ENCODE measurements at regions not wholly inside any gene's neighbourhood (a gene's known extent, or its start where the extent isn't known, plus 50 kb on each side); places are given as distances from the start of the nearest gene placed in this dataset.
A peak's percentile ranks its signal among the peaks of the same experiment; 100 is the strongest.

GRCh38 chr19:28981518-28981917, 231.4 kb downstream of the UQCRFS1 start:
- H3K4me3 ChIP-seq, result no peak overlapping the region
- no peaks in the 10 kb centered on the region for H3K4me1 ChIP-seq
- H3K27ac ChIP-seq, result no peak overlapping the region
- TF ChIP-seq, protein P1, sequence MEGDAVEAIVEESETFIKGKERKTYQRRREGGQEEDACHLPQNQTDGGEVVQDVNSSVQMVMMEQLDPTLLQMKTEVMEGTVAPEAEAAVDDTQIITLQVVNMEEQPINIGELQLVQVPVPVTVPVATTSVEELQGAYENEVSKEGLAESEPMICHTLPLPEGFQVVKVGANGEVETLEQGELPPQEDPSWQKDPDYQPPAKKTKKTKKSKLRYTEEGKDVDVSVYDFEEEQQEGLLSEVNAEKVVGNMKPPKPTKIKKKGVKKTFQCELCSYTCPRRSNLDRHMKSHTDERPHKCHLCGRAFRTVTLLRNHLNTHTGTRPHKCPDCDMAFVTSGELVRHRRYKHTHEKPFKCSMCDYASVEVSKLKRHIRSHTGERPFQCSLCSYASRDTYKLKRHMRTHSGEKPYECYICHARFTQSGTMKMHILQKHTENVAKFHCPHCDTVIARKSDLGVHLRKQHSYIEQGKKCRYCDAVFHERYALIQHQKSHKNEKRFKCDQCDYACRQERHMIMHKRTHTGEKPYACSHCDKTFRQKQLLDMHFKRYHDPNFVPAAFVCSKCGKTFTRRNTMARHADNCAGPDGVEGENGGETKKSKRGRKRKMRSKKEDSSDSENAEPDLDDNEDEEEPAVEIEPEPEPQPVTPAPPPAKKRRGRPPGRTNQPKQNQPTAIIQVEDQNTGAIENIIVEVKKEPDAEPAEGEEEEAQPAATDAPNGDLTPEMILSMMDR (IDR thresholded peaks at IDR 0.05), result no peak
- peak in 1 of 2 donors; percentile 37 for DNase-seq (ENCODE audit: low spot score in 2 of 2)
- no peaks in the 10 kb centered on the region for H3K27me3 ChIP-seq
- no peaks in the 10 kb centered on the region for H3K9me3 ChIP-seq
- no peaks in the 10 kb centered on the region for H3K36me3 ChIP-seq
- intact Hi-C loops (cut with DNase I), result no loop called here

- TF ChIP-seq, protein P1 (IDR thresholded peaks at IDR 0.05), result no peak
- no peak overlapping the region for H3K27ac ChIP-seq
- H3K9me3 ChIP-seq, result no peaks in the 10 kb centered on the region
- no peaks in the 10 kb centered on the region for H3K36me3 ChIP-seq
- H3K4me1 ChIP-seq, result no peaks in the 10 kb centered on the region
- peak in 1 of 2 donors; percentile 33 for DNase-seq (ENCODE audit: low spot score in 2 of 2)
- H3K27me3 ChIP-seq, result no peaks in the 10 kb centered on the region
- intact Hi-C loops (cut with DNase I), result no loop called here
- H3K4me3 ChIP-seq, result no peak overlapping the region
Measured at GRCh38 chr19:28980236-28980868, 232.6 kb downstream of the UQCRFS1 start.

DNA sequence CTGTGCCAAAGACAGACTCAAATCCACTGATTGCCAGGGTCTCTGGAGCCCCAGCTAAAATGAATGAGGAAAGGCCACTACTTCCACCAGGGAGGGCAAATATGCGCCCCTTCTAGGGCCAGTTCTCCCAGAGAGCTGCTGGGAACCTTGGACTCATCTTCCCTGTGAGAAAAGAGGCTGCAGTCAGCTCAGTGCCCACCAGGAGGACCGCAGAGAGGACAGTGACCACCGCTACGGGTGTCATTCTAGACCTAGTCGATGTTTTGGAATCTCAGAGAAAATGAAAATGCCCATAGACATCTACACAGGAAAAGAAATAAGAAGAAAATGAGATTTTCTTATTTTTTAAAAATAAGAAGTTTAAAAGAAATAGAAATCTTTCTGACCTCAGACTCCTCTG, 235.1 kb downstream of the UQCRFS1 start:
- no peak overlapping the region for H3K4me3 ChIP-seq
- intact Hi-C loops (cut with DNase I), result no loop called here
- DNase-seq (ENCODE audit: low spot score in 2 of 2), result no peak
- H3K27ac ChIP-seq, result no peak overlapping the region
- TF ChIP-seq, protein P1 (IDR thresholded peaks at IDR 0.05), result no peak
- no peaks in the 10 kb centered on the region for H3K4me1 ChIP-seq
- no peaks in the 10 kb centered on the region for H3K9me3 ChIP-seq
- no peaks in the 10 kb centered on the region for H3K36me3 ChIP-seq
- no peaks in the 10 kb centered on the region for H3K27me3 ChIP-seq

- DNase-seq (ENCODE audit: low spot score in 2 of 2), result no peak
- H3K4me1 ChIP-seq, result no peaks in the 10 kb centered on the region
- intact Hi-C loops (cut with DNase I), result no loop called here
- no peaks in the 10 kb centered on the region for H3K36me3 ChIP-seq
- H3K9me3 ChIP-seq, result no peaks in the 10 kb centered on the region
- no peaks in the 10 kb centered on the region for H3K27me3 ChIP-seq
- TF ChIP-seq, protein P1 (IDR thresholded peaks at IDR 0.05), result no peak
- no peak overlapping the region for H3K4me3 ChIP-seq
- H3K27ac ChIP-seq, result no peak overlapping the region
Measured at GRCh38 chr19:28972058-28972852, 240.7 kb downstream of the UQCRFS1 start.

DNA sequence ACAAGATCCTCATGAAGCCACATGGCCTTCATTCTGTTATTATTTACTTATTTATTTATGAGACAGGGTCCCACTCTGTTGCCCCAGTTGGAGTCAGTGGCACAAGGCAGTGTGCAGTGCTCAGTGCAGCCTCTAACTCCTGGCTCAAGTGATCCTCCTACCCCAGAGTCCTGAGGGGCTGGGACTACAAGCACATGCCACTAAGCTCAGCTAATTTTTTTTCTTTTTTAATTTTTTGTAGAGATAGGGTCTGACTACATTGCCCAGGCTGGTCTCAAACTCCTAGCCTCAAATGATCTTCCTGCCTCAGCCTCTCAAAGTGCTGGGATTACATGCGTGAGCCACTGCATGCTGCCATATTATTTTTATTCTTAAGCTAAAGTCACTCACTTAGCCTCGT, 241.4 kb downstream of the UQCRFS1 start:
- Histone ChIP-seq H3K36me3 (no peaks in the 10 kb centered on the region), H3K27ac (no peak overlapping the region), H3K4me1 (no peaks in the 10 kb centered on the region), H3K9me3 (no peaks in the 10 kb centered on the region), H3K4me3 (no peak overlapping the region), H3K27me3 (no peaks in the 10 kb centered on the region)
- no peak for DNase-seq (ENCODE audit: low spot score in 2 of 2)
- intact Hi-C loops (cut with DNase I), result no loop called here
- TF ChIP-seq, protein P1 (IDR thresholded peaks at IDR 0.05), result no peak
